GM12878 (cell line): ENCODE measurements at regions not wholly inside any gene's neighbourhood (a gene's known extent, or its start where the extent isn't known, plus 50 kb on each side); places are given as distances from the start of the nearest gene placed in this dataset.
A peak's percentile ranks its signal among the peaks of the same experiment; 100 is the strongest.

Source experiments
- ATAC-seq: fragments of 200-7000 bp; cut with Tn5 transposase; 3 replicates; pipeline ENCODE4 v1.9.1; 2020; ENCODE audit warnings: mild to moderate bottlenecking, moderate library complexity
- BruUV-seq: library from RNA; stranded (reverse); fragments of 400-500 nt; replicated peaks from 2 replicates; lab custom pipeline; 2021; lab: Mats Ljungman, UMichigan
- CTCF ChIA-PET: fragments of 300-600 bp; sonication (Branson Sonifier 250); formaldehyde crosslinking; extraction: SDS; loops from one replicate; lab custom pipeline; 2021; ENCODE audit warnings: inconsistent platforms; lab: Yijun Ruan, JAX
- POLR2A ChIA-PET: fragments of 350-600 bp; formaldehyde crosslinking; extraction: SDS; loops from one replicate; lab custom pipeline; 2021; ENCODE audit warnings: inconsistent platforms; lab: Charles Lee
- RAD21 ChIA-PET: fragments of 300-600 bp; sonication (Branson Sonifier 250); formaldehyde crosslinking; loops from one replicate; lab custom pipeline; 2023; ENCODE audit warnings: antibody characterized with exemption; ENCODE audit not compliant: unreplicated experiment; lab: Charles Lee
- SMC1A ChIA-PET: fragments of 300-600 bp; sonication (Branson Sonifier 250); formaldehyde crosslinking; loops from one replicate; lab custom pipeline; 2023; ENCODE audit not compliant: unreplicated experiment, uncharacterized antibody; lab: Charles Lee
- DNase-seq: peaks from one replicate; pipeline ENCODE4 v3.0.0-alpha.2; 2011; ENCODE audit warnings: low read depth, low spot score
- FAIRE-seq: peaks from 3 replicates; lab custom pipeline; 2011; peaks lifted over from hg19 to GRCh38; lab: Jason Lieb, UNC
- H2AFZ ChIP-seq: 2 replicates; pipeline ENCODE4 v1.6.0; 2011; ENCODE audit warnings: low read depth, low read length, control low read depth; ENCODE audit not compliant: control insufficient read depth
- H3K27ac ChIP-seq: 2 replicates; pipeline ENCODE4 v1.5.1; 2011; ENCODE audit warnings: control low read depth; ENCODE audit not compliant: control insufficient read depth, insufficient read depth
- H3K27me3 ChIP-seq, 2 experiments: replicated peaks in 1 of 2; 2 replicates each; pipeline versions ENCODE4 v1.6.0 to v1.6.1; 2011; ENCODE audit warnings: low read length in 1 of 2; ENCODE audit not compliant: control insufficient read depth in 2 of 2, insufficient read depth in 2 of 2
- H3K36me3 ChIP-seq, 2 experiments: 2 replicates each; pipeline ENCODE4 v1.5.1; 2011; ENCODE audit warnings: low read length in 1 of 2; ENCODE audit not compliant: control insufficient read depth in 2 of 2, insufficient read depth in 2 of 2
- H3K4me1 ChIP-seq: 2 replicates; pipeline ENCODE4 v1.6.1; 2011; ENCODE audit warnings: mild to moderate bottlenecking, low read length, moderate library complexity, mixed read lengths; ENCODE audit not compliant: control insufficient read depth, insufficient read depth
- H3K4me2 ChIP-seq: 2 replicates; pipeline ENCODE4 v1.6.0; 2011; ENCODE audit warnings: control low read depth; ENCODE audit not compliant: control insufficient read depth, insufficient read depth
- H3K4me3 ChIP-seq: fragments of 200-600 bp; sonication (generic); 2 replicates; pipeline ENCODE4 v1.5.1; 2016
- H3K79me2 ChIP-seq: 2 replicates; pipeline ENCODE4 v1.6.0; 2011; ENCODE audit warnings: low read length; ENCODE audit not compliant: control insufficient read depth, insufficient read depth
- H3K9ac ChIP-seq: 2 replicates; pipeline ENCODE4 v1.8.0; 2011; ENCODE audit warnings: low read length, control low read depth, mixed read lengths; ENCODE audit not compliant: control insufficient read depth, insufficient read depth
- H3K9me3 ChIP-seq: replicated peaks from 3 replicates; pipeline ENCODE4 v1.5.1; 2011; ENCODE audit warnings: mild to moderate bottlenecking, low read length; ENCODE audit not compliant: control insufficient read depth, insufficient read depth
- H4K20me1 ChIP-seq: 2 replicates; pipeline ENCODE4 v1.6.0; 2011; ENCODE audit not compliant: control insufficient read depth, insufficient read depth
- ATF7 ChIP-seq: fragments of 450-650 bp; IDR thresholded peaks from 2 replicates; pipeline ENCODE4 v1.6.1; 2016; ENCODE audit warnings: low read depth, mild to moderate bottlenecking
- BHLHE40 ChIP-seq, 2 experiments: fragments of 450-650 bp in 1 of 2; IDR thresholded peaks; 2 replicates each; pipeline ENCODE4 v1.6.1; 2011 to 2017; ENCODE audit warnings: low read depth in 2 of 2, borderline replicate concordance in 1 of 2, improper control_type of control experiment in 1 of 2, low read length in 1 of 2, mild to moderate bottlenecking in 1 of 2
- CBFB ChIP-seq: IDR thresholded peaks from 2 replicates; pipeline ENCODE4 v1.6.1; 2016; ENCODE audit warnings: antibody characterized with exemption, low read depth
- FOXK2 ChIP-seq: fragments of 450-650 bp; IDR thresholded peaks from 2 replicates; pipeline ENCODE4 v1.6.1; 2017; ENCODE audit warnings: mild to moderate bottlenecking, moderate library complexity
- IKZF1 ChIP-seq: fragments of 450-650 bp; conservative IDR thresholded peaks from 2 replicates; pipeline ENCODE4 v1.6.1; 2017; ENCODE audit warnings: antibody characterized with exemption, mild to moderate bottlenecking
- MTA3 ChIP-seq: IDR thresholded peaks from 2 replicates; pipeline ENCODE4 v1.6.1; 2012; ENCODE audit warnings: low read length, inconsistent platforms, borderline replicate concordance
- NRF1 ChIP-seq: conservative IDR thresholded peaks from 2 replicates; pipeline ENCODE4 v1.6.1; 2011; ENCODE audit warnings: mild to moderate bottlenecking, low read depth, low read length, improper control_type of control experiment
- POLR2A ChIP-seq: IDR thresholded peaks from 2 replicates; pipeline ENCODE4 v1.6.1; 2011; ENCODE audit warnings: low read depth, mild to moderate bottlenecking, low read length
- POLR2AphosphoS5 ChIP-seq: IDR thresholded peaks from 2 replicates; pipeline ENCODE4 v1.6.1; 2011; ENCODE audit warnings: mild to moderate bottlenecking, low read length, inconsistent platforms
- SMC3 ChIP-seq: IDR thresholded peaks from 2 replicates; pipeline ENCODE4 v1.6.1; 2011; ENCODE audit warnings: low read length, improper control_type of control experiment, borderline replicate concordance
- WGBS: methylation state at CpG from one replicate; pipeline ENCODE4 v1.1.6; 2016; ENCODE audit warnings: low lambda C conversion rate; ENCODE audit not compliant: insufficient replicate concordance, insufficient coverage; ENCODE audit errors: missing lambda C conversion rate; 5-methylcytosine and 5-hydroxymethylcytosine counted together
- in situ Hi-C: fragments of 300-500 bp; cut with MboI; formaldehyde crosslinking; loops from 9 replicates; pipeline ENCODE4 v1.14.3; 2018; ENCODE audit warnings: mixed read lengths
- intact Hi-C: fragments of 100-400 bp; cut with micrococcal nuclease; formaldehyde crosslinking; loops from one replicate; pipeline ENCODE4 v1.14.2; 2022; ENCODE audit not compliant: unreplicated experiment
- TF ChIP-seq, protein P1 (sequence below): fragments of 450-650 bp; IDR thresholded peaks from 2 replicates; pipeline ENCODE4 v1.6.1; 2017; ENCODE audit warnings: low read depth, mild to moderate bottlenecking, moderate library complexity
- TF ChIP-seq, protein P2 (sequence below): fragments of 450-650 bp; IDR thresholded peaks from 2 replicates; pipeline ENCODE4 v1.6.1; 2016; ENCODE audit warnings: mild to moderate bottlenecking, moderate library complexity, borderline replicate concordance

- ATAC-seq: peak; percentile 98
These were observed 164.8 kb downstream of the HSD17B3 start for GRCh38 chr9:96136992-96137670.

More at GRCh38 chr9:96136992-96137670, 164.8 kb downstream of the HSD17B3 start:
- in situ Hi-C loops (no loop called here), intact Hi-C loops (loop anchor here (5.0 kb wide), 1 partner anchor 80 kb away; no protein-coding TSS in a partner anchor)
- Histone ChIP-seq H3K4me2 (peak overlapping the region; percentile 82), H3K27ac (peak overlapping the region; percentile 66), H3K4me3 (peak overlapping the region; percentile 21; the same call in 1 of the 2 replicates), H3K27me3 (no peaks in the 10 kb centered on the region), H3K9me3 (no peaks in the 10 kb centered on the region), H2AFZ (peak overlapping the region; percentile 91), H3K9ac (peak overlapping the region; percentile 60), H3K79me2 (no peaks in the 10 kb centered on the region), H4K20me1 (no peaks in the 10 kb centered on the region), H3K4me1 (peaks cover 21% of the 10 kb centered on the region), H3K36me3 (no peaks in the 10 kb centered on the region)
- ChIA-PET CTCF (interaction anchor here (0.7 to 1.0 kb wide), 5 partner anchors 12 to 645 kb away, joined by 3 read pairs; no protein-coding TSS in a partner anchor), SMC1A (interaction anchor here (0.6 to 3.0 kb wide), 11 partner anchors 10 to 262 kb away, joined by 3 to 21 read pairs (median 3); partner anchors contain the start of gene ERCC6L2), RAD21 (interaction anchor here (0.6 to 1.9 kb wide), 5 partner anchors 12 to 290 kb away, joined by 3 to 22 read pairs (median 3); partner anchors contain the start of gene ERCC6L2), POLR2A (interaction anchor here (0.5 to 0.7 kb wide), 3 partner anchors 13 to 1556 kb away, joined by 3 to 6 read pairs (median 4); no protein-coding TSS in a partner anchor)
- DNase-seq (peak; percentile 69), FAIRE-seq (peak; percentile 98)
- TF ChIP-seq CBFB (no peak), MTA3 (no peak), ATF7 (peak; percentile 59), BHLHE40 (IDR thresholded peaks at IDR 0.05; ENCODE audit: borderline replicate concordance in 1 of 2, low read depth in 2 of 2, low read length in 1 of 2) (no peak), NRF1 (no peak), POLR2A (peak; percentile 51; the same call in 1 of the 2 replicates), FOXK2 (peak; percentile 77), POLR2AphosphoS5 (0 out of 2 replicates have a peak, but pooled peaks have one; percentile 31), IKZF1 (no peak), SMC3 (no peak)
- TF ChIP-seq, protein P1, sequence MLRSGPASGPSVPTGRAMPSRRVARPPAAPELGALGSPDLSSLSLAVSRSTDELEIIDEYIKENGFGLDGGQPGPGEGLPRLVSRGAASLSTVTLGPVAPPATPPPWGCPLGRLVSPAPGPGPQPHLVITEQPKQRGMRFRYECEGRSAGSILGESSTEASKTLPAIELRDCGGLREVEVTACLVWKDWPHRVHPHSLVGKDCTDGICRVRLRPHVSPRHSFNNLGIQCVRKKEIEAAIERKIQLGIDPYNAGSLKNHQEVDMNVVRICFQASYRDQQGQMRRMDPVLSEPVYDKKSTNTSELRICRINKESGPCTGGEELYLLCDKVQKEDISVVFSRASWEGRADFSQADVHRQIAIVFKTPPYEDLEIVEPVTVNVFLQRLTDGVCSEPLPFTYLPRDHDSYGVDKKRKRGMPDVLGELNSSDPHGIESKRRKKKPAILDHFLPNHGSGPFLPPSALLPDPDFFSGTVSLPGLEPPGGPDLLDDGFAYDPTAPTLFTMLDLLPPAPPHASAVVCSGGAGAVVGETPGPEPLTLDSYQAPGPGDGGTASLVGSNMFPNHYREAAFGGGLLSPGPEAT: peak; percentile 15; the same call in 1 of the 2 replicates
- TF ChIP-seq, protein P2, sequence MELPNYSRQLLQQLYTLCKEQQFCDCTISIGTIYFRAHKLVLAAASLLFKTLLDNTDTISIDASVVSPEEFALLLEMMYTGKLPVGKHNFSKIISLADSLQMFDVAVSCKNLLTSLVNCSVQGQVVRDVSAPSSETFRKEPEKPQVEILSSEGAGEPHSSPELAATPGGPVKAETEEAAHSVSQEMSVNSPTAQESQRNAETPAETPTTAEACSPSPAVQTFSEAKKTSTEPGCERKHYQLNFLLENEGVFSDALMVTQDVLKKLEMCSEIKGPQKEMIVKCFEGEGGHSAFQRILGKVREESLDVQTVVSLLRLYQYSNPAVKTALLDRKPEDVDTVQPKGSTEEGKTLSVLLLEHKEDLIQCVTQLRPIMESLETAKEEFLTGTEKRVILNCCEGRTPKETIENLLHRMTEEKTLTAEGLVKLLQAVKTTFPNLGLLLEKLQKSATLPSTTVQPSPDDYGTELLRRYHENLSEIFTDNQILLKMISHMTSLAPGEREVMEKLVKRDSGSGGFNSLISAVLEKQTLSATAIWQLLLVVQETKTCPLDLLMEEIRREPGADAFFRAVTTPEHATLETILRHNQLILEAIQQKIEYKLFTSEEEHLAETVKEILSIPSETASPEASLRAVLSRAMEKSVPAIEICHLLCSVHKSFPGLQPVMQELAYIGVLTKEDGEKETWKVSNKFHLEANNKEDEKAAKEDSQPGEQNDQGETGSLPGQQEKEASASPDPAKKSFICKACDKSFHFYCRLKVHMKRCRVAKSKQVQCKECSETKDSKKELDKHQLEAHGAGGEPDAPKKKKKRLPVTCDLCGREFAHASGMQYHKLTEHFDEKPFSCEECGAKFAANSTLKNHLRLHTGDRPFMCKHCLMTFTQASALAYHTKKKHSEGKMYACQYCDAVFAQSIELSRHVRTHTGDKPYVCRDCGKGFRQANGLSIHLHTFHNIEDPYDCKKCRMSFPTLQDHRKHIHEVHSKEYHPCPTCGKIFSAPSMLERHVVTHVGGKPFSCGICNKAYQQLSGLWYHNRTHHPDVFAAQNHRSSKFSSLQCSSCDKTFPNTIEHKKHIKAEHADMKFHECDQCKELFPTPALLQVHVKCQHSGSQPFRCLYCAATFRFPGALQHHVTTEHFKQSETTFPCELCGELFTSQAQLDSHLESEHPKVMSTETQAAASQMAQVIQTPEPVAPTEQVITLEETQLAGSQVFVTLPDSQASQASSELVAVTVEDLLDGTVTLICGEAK: peak; percentile 13; the same call in 1 of the 2 replicates
- WGBS: 1% methylated on average over 8 of the region's 8 CpGs
- BruUV-seq: no TSS peak
